Activated naive CD8-positive, alpha-beta T cell treated with anti-CD3 and anti-CD28 coated beads for 36 hours (primary cell): ENCODE measurements at regions not wholly inside any gene's neighbourhood (a gene's known extent, or its start where the extent isn't known, plus 50 kb on each side); places are given as distances from the start of the nearest gene placed in this dataset.

Experiments
- DNase-seq: peaks from one replicate; pipeline ENCODE4 v3.0.0; 2021
- H3K27ac Mint-ChIP-seq: one replicate; pipeline ENCODE4 v1.8.0; 2022; ENCODE audit warnings: mild to moderate bottlenecking, moderate library complexity, mixed read lengths
- H3K27me3 Mint-ChIP-seq: one replicate; pipeline ENCODE4 v1.8.0; 2022; ENCODE audit warnings: mild to moderate bottlenecking, mixed read lengths
- H3K36me3 Mint-ChIP-seq: one replicate; pipeline ENCODE4 v1.8.0; 2021; ENCODE audit warnings: mild to moderate bottlenecking, mixed read lengths
- H3K4me1 Mint-ChIP-seq: one replicate; pipeline ENCODE4 v1.8.0; 2021; ENCODE audit warnings: mixed read lengths
- H3K4me3 Mint-ChIP-seq: one replicate; pipeline ENCODE4 v1.8.0; 2022; ENCODE audit warnings: mild to moderate bottlenecking, moderate library complexity, mixed read lengths
- H3K9me3 Mint-ChIP-seq: one replicate; pipeline ENCODE4 v1.8.0; 2022; ENCODE audit warnings: mixed read lengths

GRCh38 chr12:118467641-118468305, 91.4 kb downstream of the SUDS3 start:
- DNase-seq, result no peak
- H3K36me3 Mint-ChIP-seq, result no peaks in the 10 kb centered on the region
- no peak overlapping the region for H3K27ac Mint-ChIP-seq
- no peaks in the 10 kb centered on the region for H3K4me1 Mint-ChIP-seq
- H3K9me3 Mint-ChIP-seq, result no peaks in the 10 kb centered on the region
- H3K4me3 Mint-ChIP-seq, result no peak overlapping the region
- H3K27me3 Mint-ChIP-seq, result peaks cover 3% of the 10 kb centered on the region

- no peaks in the 10 kb centered on the region for H3K36me3 Mint-ChIP-seq
- no peak overlapping the region for H3K4me3 Mint-ChIP-seq
- H3K4me1 Mint-ChIP-seq, result no peaks in the 10 kb centered on the region
- H3K9me3 Mint-ChIP-seq, result no peaks in the 10 kb centered on the region
- DNase-seq, result no peak
- H3K27me3 Mint-ChIP-seq, result peaks cover 16% of the 10 kb centered on the region
- no peak overlapping the region for H3K27ac Mint-ChIP-seq
Measured at GRCh38 chr12:118472940-118473339, 96.6 kb downstream of the SUDS3 start.

GRCh38 chr12:118480235-118480634, 103.9 kb downstream of the SUDS3 start:
- Mint-ChIP-seq H3K27ac (no peak overlapping the region), H3K4me1 (no peaks in the 10 kb centered on the region), H3K27me3 (no peaks in the 10 kb centered on the region), H3K36me3 (no peaks in the 10 kb centered on the region), H3K9me3 (no peaks in the 10 kb centered on the region), H3K4me3 (no peak overlapping the region)
- DNase-seq, result no peak

GRCh38 chr12:118488034-118488433, 111.7 kb downstream of the SUDS3 start:
- no peak overlapping the region for H3K27ac Mint-ChIP-seq
- H3K9me3 Mint-ChIP-seq, result no peaks in the 10 kb centered on the region
- H3K36me3 Mint-ChIP-seq, result no peaks in the 10 kb centered on the region
- no peak overlapping the region for H3K4me3 Mint-ChIP-seq
- H3K4me1 Mint-ChIP-seq, result no peaks in the 10 kb centered on the region
- no peak for DNase-seq
- no peaks in the 10 kb centered on the region for H3K27me3 Mint-ChIP-seq

GRCh38 chr12:118493962-118494361, 117.6 kb downstream of the SUDS3 start:
- no peaks in the 10 kb centered on the region for H3K4me1 Mint-ChIP-seq
- DNase-seq, result no peak
- no peaks in the 10 kb centered on the region for H3K9me3 Mint-ChIP-seq
- no peak overlapping the region for H3K4me3 Mint-ChIP-seq
- no peak overlapping the region for H3K27ac Mint-ChIP-seq
- peaks cover 4% of the 10 kb centered on the region for H3K27me3 Mint-ChIP-seq
- H3K36me3 Mint-ChIP-seq, result no peaks in the 10 kb centered on the region

- Mint-ChIP-seq H3K4me3 (no peak overlapping the region), H3K9me3 (no peaks in the 10 kb centered on the region), H3K27me3 (peaks cover 4% of the 10 kb centered on the region), H3K36me3 (no peaks in the 10 kb centered on the region), H3K4me1 (no peaks in the 10 kb centered on the region), H3K27ac (no peak overlapping the region)
- DNase-seq, result no peak
Measured at GRCh38 chr12:118494776-118495175, 118.4 kb downstream of the SUDS3 start.

- no peak for DNase-seq
Measured at GRCh38 chr12:118495296-118495695, 118.9 kb downstream of the SUDS3 start.

GRCh38 chr12:118498171-118498570, 121.8 kb downstream of the SUDS3 start:
- DNase-seq, result no peak
- no peak overlapping the region for H3K27ac Mint-ChIP-seq
- H3K4me3 Mint-ChIP-seq, result no peak overlapping the region
- H3K4me1 Mint-ChIP-seq, result no peaks in the 10 kb centered on the region
- H3K9me3 Mint-ChIP-seq, result no peaks in the 10 kb centered on the region
- H3K36me3 Mint-ChIP-seq, result no peaks in the 10 kb centered on the region
- H3K27me3 Mint-ChIP-seq, result peaks cover 4% of the 10 kb centered on the region

More at GRCh38 chr12:118495296-118495695, 118.9 kb downstream of the SUDS3 start:
- Mint-ChIP-seq H3K9me3 (no peaks in the 10 kb centered on the region), H3K27ac (no peak overlapping the region), H3K36me3 (no peaks in the 10 kb centered on the region), H3K4me3 (no peak overlapping the region), H3K27me3 (peaks cover 4% of the 10 kb centered on the region), H3K4me1 (no peaks in the 10 kb centered on the region)

GRCh38 chr12:118500299-118500698, 123.9 kb downstream of the SUDS3 start:
- DNase-seq, result no peak
- peaks cover 4% of the 10 kb centered on the region for H3K27me3 Mint-ChIP-seq
- H3K9me3 Mint-ChIP-seq, result no peaks in the 10 kb centered on the region
- no peak overlapping the region for H3K4me3 Mint-ChIP-seq
- H3K36me3 Mint-ChIP-seq, result no peaks in the 10 kb centered on the region
- no peaks in the 10 kb centered on the region for H3K4me1 Mint-ChIP-seq
- no peak overlapping the region for H3K27ac Mint-ChIP-seq

- Mint-ChIP-seq H3K4me1 (no peaks in the 10 kb centered on the region), H3K36me3 (no peaks in the 10 kb centered on the region), H3K4me3 (no peak overlapping the region)
Measured at GRCh38 chr12:118501489-118501888, 125.1 kb downstream of the SUDS3 start.

GRCh38 chr12:118503476-118503875, 127.1 kb downstream of the SUDS3 start:
- no peak overlapping the region for H3K4me3 Mint-ChIP-seq
- no peaks in the 10 kb centered on the region for H3K27me3 Mint-ChIP-seq
- DNase-seq, result no peak
- H3K27ac Mint-ChIP-seq, result no peak overlapping the region
- H3K4me1 Mint-ChIP-seq, result no peaks in the 10 kb centered on the region
- H3K9me3 Mint-ChIP-seq, result no peaks in the 10 kb centered on the region
- no peaks in the 10 kb centered on the region for H3K36me3 Mint-ChIP-seq

More at GRCh38 chr12:118501489-118501888, 125.1 kb downstream of the SUDS3 start:
- Mint-ChIP-seq H3K27me3 (peaks cover 4% of the 10 kb centered on the region), H3K9me3 (no peaks in the 10 kb centered on the region), H3K27ac (no peak overlapping the region)
- DNase-seq, result no peak

- H3K4me1 Mint-ChIP-seq, result no peaks in the 10 kb centered on the region
- H3K27me3 Mint-ChIP-seq, result no peaks in the 10 kb centered on the region
- H3K36me3 Mint-ChIP-seq, result no peaks in the 10 kb centered on the region
- peaks cover 1% of the 10 kb centered on the region for H3K9me3 Mint-ChIP-seq
- DNase-seq, result no peak
- H3K27ac Mint-ChIP-seq, result no peak overlapping the region
- no peak overlapping the region for H3K4me3 Mint-ChIP-seq
Measured at GRCh38 chr12:118512669-118513068, 136.3 kb downstream of the SUDS3 start.

- no peak overlapping the region for H3K4me3 Mint-ChIP-seq
- H3K9me3 Mint-ChIP-seq, result peaks cover 1% of the 10 kb centered on the region
- no peak for DNase-seq
- H3K27me3 Mint-ChIP-seq, result no peaks in the 10 kb centered on the region
- H3K27ac Mint-ChIP-seq, result no peak overlapping the region
- H3K36me3 Mint-ChIP-seq, result no peaks in the 10 kb centered on the region
- no peaks in the 10 kb centered on the region for H3K4me1 Mint-ChIP-seq
Measured at GRCh38 chr12:118513611-118514010, 137.3 kb downstream of the SUDS3 start.

- Mint-ChIP-seq H3K4me3 (no peak overlapping the region), H3K27me3 (no peaks in the 10 kb centered on the region), H3K36me3 (no peaks in the 10 kb centered on the region), H3K4me1 (no peaks in the 10 kb centered on the region), H3K9me3 (peaks cover 1% of the 10 kb centered on the region), H3K27ac (no peak overlapping the region)
- DNase-seq, result no peak
Measured at GRCh38 chr12:118514297-118514696, 137.9 kb downstream of the SUDS3 start.

- Mint-ChIP-seq H3K27ac (no peak overlapping the region), H3K4me3 (no peak overlapping the region)
Measured at GRCh38 chr12:118520214-118521035, 144.1 kb downstream of the SUDS3 start.

GRCh38 chr12:118521036-118521370, 144.6 kb downstream of the SUDS3 start:
- no peaks in the 10 kb centered on the region for H3K27me3 Mint-ChIP-seq
- H3K9me3 Mint-ChIP-seq, result no peaks in the 10 kb centered on the region
- H3K4me3 Mint-ChIP-seq, result no peak overlapping the region
- H3K27ac Mint-ChIP-seq, result no peak overlapping the region
- DNase-seq, result no peak
- no peaks in the 10 kb centered on the region for H3K4me1 Mint-ChIP-seq
- H3K36me3 Mint-ChIP-seq, result no peaks in the 10 kb centered on the region

More at GRCh38 chr12:118520214-118521035, 144.1 kb downstream of the SUDS3 start:
- no peak for DNase-seq
- Mint-ChIP-seq H3K4me1 (no peaks in the 10 kb centered on the region), H3K36me3 (no peaks in the 10 kb centered on the region), H3K9me3 (no peaks in the 10 kb centered on the region), H3K27me3 (no peaks in the 10 kb centered on the region)
